H1 (cell line): ENCODE measurements at regions not wholly inside any gene's neighbourhood (a gene's known extent, or its start where the extent isn't known, plus 50 kb on each side); places are given as distances from the start of the nearest gene placed in this dataset.

Experiments used
- CTCF ChIA-PET: fragments of 300-600 bp; sonication (Branson Sonifier 250); formaldehyde crosslinking; loops from one replicate; lab custom pipeline; 2021; ENCODE audit not compliant: partially characterized antibody; lab: Charles Lee
- POLR2A ChIA-PET: fragments of 300-600 bp; sonication (Branson Sonifier 250); formaldehyde crosslinking; loops from one replicate; lab custom pipeline; 2021; ENCODE audit warnings: inconsistent platforms; ENCODE audit not compliant: partially characterized antibody; lab: Charles Lee
- DNase-seq, 2 experiments: peaks; one replicate each; pipeline versions ENCODE4 v3.0.0 to v3.0.0-alpha.2; 2010 to 2022; ENCODE audit warnings: low spot score in 2 of 2, low read depth in 1 of 2, mixed read lengths in 1 of 2
- FAIRE-seq: peaks from 2 replicates; lab custom pipeline; 2011; peaks lifted over from hg19 to GRCh38; lab: Jason Lieb, UNC
- H2AFZ ChIP-seq: 2 replicates; pipeline ENCODE4 v1.8.1; 2012; ENCODE audit warnings: low read length, inconsistent platforms
- H2AK5ac ChIP-seq: 2 replicates; pipeline ENCODE4 v1.6.1; 2013; ENCODE audit warnings: low read depth, low read length
- H2BK120ac ChIP-seq: replicated peaks from 2 replicates; pipeline ENCODE3; 2013; ENCODE audit warnings: low read depth, low read length, inconsistent platforms
- H2BK12ac ChIP-seq: 2 replicates; pipeline ENCODE4 v1.6.1; 2013; ENCODE audit warnings: low read depth, low read length
- H2BK15ac ChIP-seq: 2 replicates; pipeline ENCODE4 v1.6.1; 2013; ENCODE audit warnings: low read length
- H2BK20ac ChIP-seq: 2 replicates; pipeline ENCODE4 v1.6.1; 2013; ENCODE audit warnings: low read length
- H2BK5ac ChIP-seq: 2 replicates; pipeline ENCODE4 v1.6.1; 2013; ENCODE audit warnings: low read depth, low read length
- H3K14ac ChIP-seq: 2 replicates; pipeline ENCODE4 v1.6.1; 2013; ENCODE audit warnings: inconsistent platforms; ENCODE audit not compliant: insufficient read length
- H3K18ac ChIP-seq: 2 replicates; pipeline ENCODE4 v1.6.1; 2013; ENCODE audit warnings: low read length; ENCODE audit errors: extremely low read depth
- H3K23ac ChIP-seq: 2 replicates; pipeline ENCODE4 v1.6.1; 2013; ENCODE audit warnings: inconsistent platforms; ENCODE audit not compliant: insufficient read length
- H3K23me2 ChIP-seq: 2 replicates; pipeline ENCODE4 v1.6.1; 2013; ENCODE audit warnings: low read depth, low read length
- H3K27ac ChIP-seq: 2 replicates; pipeline ENCODE4 v1.6.1; 2011; ENCODE audit warnings: low read depth, low read length, inconsistent platforms
- H3K27me3 ChIP-seq, 4 experiments: replicated peaks in 1 of 4; 1 replicate in 1 of 4; 2 replicates in 3 of 4; pipeline versions ENCODE4 v1.6.1 to v1.8.1; 2011 to 2013; ENCODE audit warnings: low read length in 3 of 4, mild to moderate bottlenecking in 3 of 4, inconsistent platforms in 2 of 4, mixed read lengths in 2 of 4, moderate library complexity in 1 of 4; ENCODE audit not compliant: control insufficient read depth in 3 of 4, insufficient read depth in 3 of 4; ENCODE audit errors: extremely low read depth in 1 of 4
- H3K36me3 ChIP-seq, 4 experiments: 2 replicates each; pipeline versions ENCODE4 v1.6.1 to v1.8.1; 2011 to 2013; ENCODE audit warnings: mild to moderate bottlenecking in 4 of 4, low read length in 3 of 4, moderate library complexity in 2 of 4, control low read depth in 1 of 4, inconsistent platforms in 1 of 4; ENCODE audit not compliant: insufficient read depth in 4 of 4, control insufficient read depth in 2 of 4
- H3K4ac ChIP-seq: replicated peaks from 2 replicates; pipeline ENCODE3; 2013; ENCODE audit warnings: low read length, low read depth, mixed read lengths, inconsistent platforms; ENCODE audit not compliant: insufficient read length
- H3K4me1 ChIP-seq, 4 experiments: replicated peaks in 1 of 4; 1 replicate in 1 of 4; 2 replicates in 3 of 4; pipeline versions ENCODE4 v1.6.1 to v1.8.1; 2011 to 2013; ENCODE audit warnings: low read length in 3 of 4, inconsistent platforms in 2 of 4, mixed read lengths in 1 of 4; ENCODE audit not compliant: insufficient read depth in 4 of 4, control insufficient read depth in 3 of 4
- H3K4me2 ChIP-seq, 2 experiments: 2 replicates each; pipeline versions ENCODE4 v1.6.1 to v1.8.1; 2011 to 2013; ENCODE audit warnings: low read depth in 2 of 2, low read length in 2 of 2, control low read depth in 1 of 2, inconsistent platforms in 1 of 2, mild to moderate bottlenecking in 1 of 2; ENCODE audit not compliant: insufficient read depth in 1 of 2
- H3K4me3 ChIP-seq, 4 experiments: fragments of 200-600, 300-600 bp in 1 of 4; sonication (generic), shearing (Covaris generic), sonication (Bioruptor Twin) in 1 of 4; 2 replicates each; pipeline versions ENCODE4 v1.5.1 to v1.8.1; 2011 to 2016; ENCODE audit warnings: low read length in 4 of 4, low read depth in 3 of 4, control low read depth in 2 of 4, inconsistent platforms in 2 of 4, mild to moderate bottlenecking in 2 of 4, mixed read lengths in 1 of 4, moderate library complexity in 1 of 4; ENCODE audit not compliant: insufficient read depth in 2 of 4; ENCODE audit errors: extremely low read depth in 1 of 4
- H3K56ac ChIP-seq: replicated peaks from 2 replicates; pipeline ENCODE3; 2013; ENCODE audit warnings: low read depth, mild to moderate bottlenecking, mixed read lengths, low read length, inconsistent platforms; ENCODE audit not compliant: insufficient read length
- H3K79me1 ChIP-seq: 2 replicates; pipeline ENCODE4 v1.6.1; 2013; ENCODE audit warnings: low read depth, low read length, control low read depth
- H3K79me2 ChIP-seq, 2 experiments: 2 replicates each; pipeline versions ENCODE4 v1.6.1 to v1.8.1; 2012 to 2013; ENCODE audit warnings: low read length in 2 of 2, mild to moderate bottlenecking in 2 of 2, inconsistent platforms in 1 of 2; ENCODE audit not compliant: insufficient read depth in 2 of 2, control insufficient read depth in 1 of 2
- H3K9ac ChIP-seq, 4 experiments: replicated peaks in 1 of 4; 1 replicate in 1 of 4; 2 replicates in 3 of 4; pipeline versions ENCODE4 v1.6.1 to v1.8.1; 2011 to 2013; ENCODE audit warnings: low read depth in 3 of 4, low read length in 3 of 4, control low read depth in 2 of 4, mild to moderate bottlenecking in 2 of 4, moderate library complexity in 2 of 4, inconsistent platforms in 1 of 4; ENCODE audit errors: extremely low read depth in 1 of 4
- H3K9me3 ChIP-seq, 2 experiments: 2 replicates each; pipeline versions ENCODE4 v1.6.1 to v1.8.1; 2012 to 2013; ENCODE audit warnings: mild to moderate bottlenecking in 2 of 2, moderate library complexity in 2 of 2, control low read depth in 1 of 2, inconsistent platforms in 1 of 2, low read depth in 1 of 2, low read length in 1 of 2, mixed read lengths in 1 of 2; ENCODE audit not compliant: insufficient read depth in 2 of 2
- H4K20me1 ChIP-seq, 2 experiments: replicated peaks in 1 of 2; 2 replicates each; pipeline versions ENCODE3 to v1.8.1; 2011 to 2013; ENCODE audit warnings: inconsistent platforms in 2 of 2, low read length in 2 of 2, mild to moderate bottlenecking in 1 of 2; ENCODE audit not compliant: insufficient read depth in 2 of 2, control insufficient read depth in 1 of 2
- H4K5ac ChIP-seq: 2 replicates; pipeline ENCODE4 v1.6.1; 2013; ENCODE audit warnings: low read length, low read depth, mixed read lengths, inconsistent platforms; ENCODE audit not compliant: insufficient read length
- H4K8ac ChIP-seq: 2 replicates; pipeline ENCODE4 v1.8.0; 2013; ENCODE audit warnings: mild to moderate bottlenecking, moderate library complexity, low read length, inconsistent platforms; ENCODE audit not compliant: insufficient read depth; ENCODE audit errors: extremely low read depth
- H4K91ac ChIP-seq: replicated peaks from 2 replicates; pipeline ENCODE3; 2013; ENCODE audit warnings: low read length, mixed read lengths, inconsistent platforms; ENCODE audit not compliant: insufficient read length
- ATF2 ChIP-seq: IDR thresholded peaks from 2 replicates; pipeline ENCODE4 v1.6.1; 2012; ENCODE audit warnings: low read length, inconsistent platforms
- CBX5 ChIP-seq: fragments of 300-800, 300-1000 bp; sonication (generic); IDR thresholded peaks from 2 replicates; pipeline ENCODE4 v1.7.1; 2016; ENCODE audit warnings: antibody characterized with exemption, low read length, low read depth
- HDAC2 ChIP-seq, 2 experiments: fragments of 300-600 bp in 1 of 2; sonication (generic) in 1 of 2; IDR thresholded peaks; 2 replicates each; pipeline ENCODE4 v1.6.1; 2011 to 2012; ENCODE audit warnings: low read depth in 2 of 2, low read length in 2 of 2, mild to moderate bottlenecking in 2 of 2, moderate library complexity in 2 of 2, borderline replicate concordance in 1 of 2, inconsistent platforms in 1 of 2
- JUN ChIP-seq: IDR thresholded peaks from 2 replicates; pipeline ENCODE4 v1.6.1; 2011; ENCODE audit warnings: low read depth, mild to moderate bottlenecking, improper control_type of control experiment, low read length
- MAFK ChIP-seq: IDR thresholded peaks from 2 replicates; pipeline ENCODE4 v1.6.1; 2012; ENCODE audit warnings: low read depth, mild to moderate bottlenecking, improper control_type of control experiment, low read length
- NRF1 ChIP-seq: IDR thresholded peaks from 2 replicates; pipeline ENCODE4 v1.6.1; 2011; ENCODE audit warnings: mild to moderate bottlenecking, low read depth, low read length, improper control_type of control experiment
- POLR2A ChIP-seq, 2 experiments: IDR thresholded peaks; 1 replicate in 1 of 2; 2 replicates in 1 of 2; pipeline ENCODE4 v1.6.1; 2011; ENCODE audit warnings: low read depth in 2 of 2, low read length in 2 of 2, mild to moderate bottlenecking in 2 of 2; ENCODE audit errors: control extremely low read depth in 1 of 2
- POU5F1 ChIP-seq: IDR thresholded peaks from 2 replicates; pipeline ENCODE4 v1.6.1; 2011; ENCODE audit warnings: low read depth, mild to moderate bottlenecking, low read length, moderate library complexity
- RBBP5 ChIP-seq: IDR thresholded peaks from 2 replicates; pipeline ENCODE4 v1.7.1; 2012; ENCODE audit warnings: low read depth, mild to moderate bottlenecking, inconsistent platforms, low read length, moderate library complexity, borderline replicate concordance
- RFX5 ChIP-seq: IDR thresholded peaks from 2 replicates; pipeline ENCODE4 v1.6.1; 2011; ENCODE audit warnings: low read depth, low read length, improper control_type of control experiment, borderline replicate concordance
- SIRT6 ChIP-seq: IDR thresholded peaks from one replicate; pipeline ENCODE4 v1.7.1; 2012; ENCODE audit warnings: low read length, inconsistent platforms
- SRF ChIP-seq: IDR thresholded peaks from 2 replicates; pipeline ENCODE4 v1.6.1; 2011; ENCODE audit warnings: mild to moderate bottlenecking, low read depth, low read length, moderate library complexity
- SUZ12 ChIP-seq: fragments of 200-600 bp; sonication (generic); IDR thresholded peaks from 2 replicates; pipeline ENCODE4 v1.6.1; 2012; ENCODE audit warnings: mild to moderate bottlenecking, inconsistent platforms, low read length, moderate library complexity, mixed read lengths

GRCh38 chr9:19553441-19553840 lies 144.6 kb downstream of the ACER2 start:
- Histone ChIP-seq H3K4me1 (peaks cover 0 to 3% (median 1%) of the 10 kb centered on the region in 4 experiments; a peak in 4 of 7 replicates), H4K5ac (no peak overlapping the region), H3K27ac (no peak overlapping the region), H4K20me1 (no peaks in the 10 kb centered on the region), H3K36me3 (peaks cover 0 to 4% (median 0%) of the 10 kb centered on the region in 4 experiments; a peak in 1 of 8 replicates), H2BK120ac (no peak overlapping the region), H2AFZ (no peak overlapping the region), H2BK20ac (no peak overlapping the region), H3K23ac (no peak overlapping the region), H2AK5ac (no peak overlapping the region), H3K56ac (no peak overlapping the region), H3K18ac (no peak overlapping the region), H2BK5ac (no peak overlapping the region), H4K8ac (no peak overlapping the region), H3K4ac (no peak overlapping the region), H3K27me3 (no peaks in the 10 kb centered on the region), H2BK12ac (no peak overlapping the region), H3K14ac (no peak overlapping the region), H3K9ac (no peak overlapping the region), H2BK15ac (no peak overlapping the region), H4K91ac (no peak overlapping the region), H3K23me2 (no peaks in the 10 kb centered on the region), H3K79me2 (no peaks in the 10 kb centered on the region), H3K79me1 (no peaks in the 10 kb centered on the region), H3K4me2 (no peak overlapping the region), H3K9me3 (peaks cover 11 to 12% of the 10 kb centered on the region in 2 experiments), H3K4me3 (no peak overlapping the region)
- ChIA-PET CTCF (no interaction called here), POLR2A (interaction anchor here (0.5 to 0.6 kb wide), 2 partner anchors 62 to 1271 kb away, joined by 3 read pairs; no protein-coding TSS in a partner anchor)
- DNase-seq (no peak), FAIRE-seq (no peak)
- TF ChIP-seq MAFK (no peak), ATF2 (no peak), CBX5 (no peak), POLR2A (IDR thresholded peaks at IDR 0.05; ENCODE audit: control extremely low read depth in 1 of 2, low read depth in 2 of 2, low read length in 2 of 2) (no peak), JUN (no peak), HDAC2 (IDR thresholded peaks at IDR 0.05; ENCODE audit: borderline replicate concordance in 1 of 2, low read depth in 2 of 2, low read length in 2 of 2) (no peak), POU5F1 (no peak), SIRT6 (no peak), NRF1 (no peak), SUZ12 (no peak), SRF (no peak), RBBP5 (no peak), RFX5 (no peak)
